MCF 10A (cell line): ENCODE measurements at regions not wholly inside any gene's neighbourhood (a gene's known extent, or its start where the extent isn't known, plus 50 kb on each side); places are given as distances from the start of the nearest gene placed in this dataset.

Source experiments
- BruUV-seq: library from RNA; stranded (reverse); fragments of 400-500 nt; replicated peaks from 2 replicates; lab custom pipeline; 2021; lab: Mats Ljungman, UMichigan
- CTCF ChIA-PET: fragments of 300-600 bp; sonication (Branson Sonifier 250); formaldehyde crosslinking; extraction: SDS; loops from one replicate; lab custom pipeline; 2021; ENCODE audit warnings: antibody characterized with exemption, inconsistent platforms; lab: Yijun Ruan, JAX
- POLR2A ChIA-PET: fragments of 300-600, 350-650 bp; sonication (Branson Sonifier 250); formaldehyde crosslinking; extraction: SDS; loops from one replicate; lab custom pipeline; 2020; ENCODE audit warnings: antibody characterized with exemption, inconsistent platforms; lab: Yijun Ruan, JAX
- DNase-seq: peaks from one replicate; pipeline ENCODE4 v3.0.0-alpha.2; 2018; ENCODE audit not compliant: unreplicated experiment
- H3K27ac Mint-ChIP-seq: one replicate; pipeline ENCODE4 v1.8.0; 2022; ENCODE audit warnings: mild to moderate bottlenecking, low read depth, mixed read lengths; ENCODE audit not compliant: unreplicated experiment
- H3K27me3 Mint-ChIP-seq: one replicate; pipeline ENCODE4 v1.8.0; 2022; ENCODE audit warnings: mixed read lengths; ENCODE audit not compliant: insufficient read depth, unreplicated experiment
- H3K36me3 Mint-ChIP-seq: one replicate; pipeline ENCODE4 v1.8.0; 2022; ENCODE audit warnings: mild to moderate bottlenecking, moderate library complexity, mixed read lengths; ENCODE audit not compliant: insufficient read depth, unreplicated experiment
- H3K4me1 Mint-ChIP-seq: one replicate; pipeline ENCODE4 v1.8.0; 2022; ENCODE audit warnings: mixed read lengths; ENCODE audit not compliant: insufficient read depth, unreplicated experiment
- H3K4me3 Mint-ChIP-seq: one replicate; pipeline ENCODE4 v1.8.0; 2022; ENCODE audit warnings: mild to moderate bottlenecking, moderate library complexity, mixed read lengths; ENCODE audit not compliant: unreplicated experiment
- H3K9me3 Mint-ChIP-seq: one replicate; pipeline ENCODE4 v1.8.0; 2022; ENCODE audit warnings: mixed read lengths; ENCODE audit not compliant: unreplicated experiment
- CTCF ChIP-seq: fragments of 200-600 bp; IDR thresholded peaks from one replicate; pipeline ENCODE4 v1.8.0; 2022; ENCODE audit warnings: antibody characterized with exemption, mild to moderate bottlenecking; ENCODE audit not compliant: unreplicated experiment
- intact Hi-C: fragments of 100-400 bp; cut with micrococcal nuclease; formaldehyde crosslinking; loops from 2 replicates; pipeline ENCODE4 v1.14.1; 2022

GRCh38 chr3:6113338-6113737 is 747.6 kb upstream of the GRM7 start:
- H3K4me1 Mint-ChIP-seq: no peaks in the 10 kb centered on the region
- ChIA-PET POLR2A (no interaction called here), CTCF (interaction anchor here (1.2 kb wide), 1 partner anchor 9 kb away, joined by 3 read pairs; no protein-coding TSS in a partner anchor)
- no TSS peak for BruUV-seq
- no peaks in the 10 kb centered on the region for H3K36me3 Mint-ChIP-seq
- peaks cover 72% of the 10 kb centered on the region for H3K27me3 Mint-ChIP-seq
- TF ChIP-seq CTCF: no peak
- no peak overlapping the region for H3K27ac Mint-ChIP-seq
- no peaks in the 10 kb centered on the region for H3K9me3 Mint-ChIP-seq
- no peak overlapping the region for H3K4me3 Mint-ChIP-seq
- DNase-seq: no peak
- intact Hi-C loops: no loop called here

- POLR2A ChIA-PET: interaction anchor here (1.0 kb wide), 1 partner anchor 23 kb away, joined by 5 read pairs; no protein-coding TSS in a partner anchor
- Mint-ChIP-seq H3K9me3 (no peaks in the 10 kb centered on the region), H3K4me1 (no peaks in the 10 kb centered on the region), H3K27ac (no peak overlapping the region), H3K4me3 (no peak overlapping the region), H3K27me3 (peaks cover 80% of the 10 kb centered on the region), H3K36me3 (no peaks in the 10 kb centered on the region)
- CTCF ChIA-PET: interaction anchor here (0.6 kb wide), 1 partner anchor 189 kb away, joined by 3 read pairs; no protein-coding TSS in a partner anchor
- intact Hi-C loops: no loop called here
- no TSS peak for BruUV-seq
- DNase-seq: no peak
- no peak for TF ChIP-seq CTCF
Measured at GRCh38 chr3:6119367-6119766, 741.5 kb upstream of the GRM7 start.

- Mint-ChIP-seq H3K4me3 (no peak overlapping the region), H3K4me1 (no peaks in the 10 kb centered on the region), H3K27me3 (peaks cover 78% of the 10 kb centered on the region), H3K27ac (no peak overlapping the region), H3K36me3 (no peaks in the 10 kb centered on the region), H3K9me3 (no peaks in the 10 kb centered on the region)
- intact Hi-C loops: no loop called here
- TF ChIP-seq CTCF: no peak
- ChIA-PET CTCF (interaction anchor here (0.6 kb wide), 1 partner anchor 93 kb away, joined by 3 read pairs; no protein-coding TSS in a partner anchor), POLR2A (no interaction called here)
- BruUV-seq: no TSS peak
- DNase-seq: no peak
Measured at GRCh38 chr3:6120786-6121185, 740.1 kb upstream of the GRM7 start.

- ChIA-PET CTCF (no interaction called here), POLR2A (no interaction called here)
- H3K27ac Mint-ChIP-seq: no peak overlapping the region
Measured at GRCh38 chr3:6124875-6125274, 736.0 kb upstream of the GRM7 start.

More at GRCh38 chr3:6124875-6125274, 736.0 kb upstream of the GRM7 start:
- DNase-seq: no peak
- H3K4me3 Mint-ChIP-seq: no peak overlapping the region
- H3K9me3 Mint-ChIP-seq: no peaks in the 10 kb centered on the region
- intact Hi-C loops: no loop called here
- peaks cover 38% of the 10 kb centered on the region for H3K27me3 Mint-ChIP-seq
- BruUV-seq: no TSS peak
- H3K36me3 Mint-ChIP-seq: no peaks in the 10 kb centered on the region
- no peak for TF ChIP-seq CTCF
- no peaks in the 10 kb centered on the region for H3K4me1 Mint-ChIP-seq
